ENCODE measurements at regions not wholly inside any gene's neighbourhood (a gene's known extent, or its start where the extent isn't known, plus 50 kb on each side); places are given as distances from the start of the nearest gene placed in this dataset.

DNA sequence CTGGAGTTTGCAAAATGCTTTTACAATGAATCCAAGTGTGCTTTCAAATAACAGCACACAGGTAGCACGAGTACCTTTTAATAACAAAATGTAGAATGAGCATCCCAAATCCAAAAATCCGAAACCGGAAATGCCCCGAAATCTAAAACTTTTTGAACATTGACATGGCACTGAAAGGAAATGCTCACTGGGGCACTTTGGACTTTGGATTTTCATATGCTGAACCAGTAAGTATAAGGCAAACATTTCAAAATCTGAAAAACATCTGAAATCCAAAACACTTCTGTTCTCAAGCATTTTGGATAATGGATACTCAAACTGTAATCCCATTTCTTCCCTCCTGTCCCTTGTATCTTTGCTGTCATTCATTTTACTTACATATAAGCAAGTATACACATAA is 50.1 kb downstream of the GCNT4 start:
- DNase-seq (ENCODE audit: low read depth, low spot score), result no peak
- TF ChIP-seq, protein P1, sequence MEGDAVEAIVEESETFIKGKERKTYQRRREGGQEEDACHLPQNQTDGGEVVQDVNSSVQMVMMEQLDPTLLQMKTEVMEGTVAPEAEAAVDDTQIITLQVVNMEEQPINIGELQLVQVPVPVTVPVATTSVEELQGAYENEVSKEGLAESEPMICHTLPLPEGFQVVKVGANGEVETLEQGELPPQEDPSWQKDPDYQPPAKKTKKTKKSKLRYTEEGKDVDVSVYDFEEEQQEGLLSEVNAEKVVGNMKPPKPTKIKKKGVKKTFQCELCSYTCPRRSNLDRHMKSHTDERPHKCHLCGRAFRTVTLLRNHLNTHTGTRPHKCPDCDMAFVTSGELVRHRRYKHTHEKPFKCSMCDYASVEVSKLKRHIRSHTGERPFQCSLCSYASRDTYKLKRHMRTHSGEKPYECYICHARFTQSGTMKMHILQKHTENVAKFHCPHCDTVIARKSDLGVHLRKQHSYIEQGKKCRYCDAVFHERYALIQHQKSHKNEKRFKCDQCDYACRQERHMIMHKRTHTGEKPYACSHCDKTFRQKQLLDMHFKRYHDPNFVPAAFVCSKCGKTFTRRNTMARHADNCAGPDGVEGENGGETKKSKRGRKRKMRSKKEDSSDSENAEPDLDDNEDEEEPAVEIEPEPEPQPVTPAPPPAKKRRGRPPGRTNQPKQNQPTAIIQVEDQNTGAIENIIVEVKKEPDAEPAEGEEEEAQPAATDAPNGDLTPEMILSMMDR (IDR thresholded peaks at IDR 0.05; ENCODE audit: low read depth, low read length), result no peak
- in situ Hi-C loops (cut with HindIII; ENCODE audit: low sequenced_read_pairs), result no loop called here
- H3K4me3 ChIP-seq (ENCODE audit: low read depth, low read length), result no peak overlapping the region

DNA sequence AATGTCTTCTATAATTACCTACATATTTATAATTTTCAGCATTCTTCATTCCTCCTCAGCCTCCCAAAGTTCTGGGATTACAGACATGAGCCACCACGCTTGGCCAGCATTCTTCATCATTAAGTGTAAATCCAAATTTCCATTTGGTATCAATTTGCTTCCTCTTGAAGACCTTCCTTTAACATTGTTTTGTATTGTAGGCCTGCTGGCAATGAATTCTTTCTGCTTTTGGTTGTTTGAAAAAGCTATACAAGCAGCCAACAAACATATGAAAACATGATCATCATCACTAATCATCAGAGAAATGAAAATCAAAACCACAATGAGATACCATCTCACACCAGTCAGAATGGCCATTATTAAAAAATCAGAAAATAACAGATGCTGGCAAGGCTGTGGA is 56.4 kb downstream of the GCNT4 start:
- no peak for DNase-seq (ENCODE audit: low read depth, low spot score)
- TF ChIP-seq, protein P1 (IDR thresholded peaks at IDR 0.05; ENCODE audit: low read depth, low read length), result no peak
- in situ Hi-C loops (cut with HindIII; ENCODE audit: low sequenced_read_pairs), result no loop called here
- H3K4me3 ChIP-seq (ENCODE audit: low read depth, low read length), result no peak overlapping the region

DNA sequence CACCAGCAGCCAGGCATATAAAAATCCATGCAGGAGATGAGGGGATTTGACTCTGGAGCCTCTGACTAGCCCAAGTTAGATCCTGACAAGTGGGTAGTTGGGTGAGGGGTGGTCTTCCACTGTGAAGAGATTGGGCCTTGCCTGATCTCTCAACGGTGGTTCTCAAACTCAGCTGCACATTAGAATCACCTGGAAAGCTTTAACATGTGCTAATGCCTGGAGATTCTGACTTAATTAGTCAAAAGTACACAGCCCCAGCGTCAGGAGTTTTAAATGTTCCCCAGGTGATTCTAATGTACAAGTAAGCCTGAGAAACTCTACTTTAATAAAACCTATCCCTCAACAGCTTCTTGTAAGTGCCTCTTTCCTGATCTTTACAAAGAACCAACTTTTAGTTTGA is 57.5 kb downstream of the GCNT4 start:
- TF ChIP-seq, protein P1 (IDR thresholded peaks at IDR 0.05; ENCODE audit: low read depth, low read length), result no peak
- in situ Hi-C loops (cut with HindIII; ENCODE audit: low sequenced_read_pairs), result no loop called here
- DNase-seq (ENCODE audit: low read depth, low spot score), result no peak
- H3K4me3 ChIP-seq (ENCODE audit: low read depth, low read length), result no peak overlapping the region

DNA sequence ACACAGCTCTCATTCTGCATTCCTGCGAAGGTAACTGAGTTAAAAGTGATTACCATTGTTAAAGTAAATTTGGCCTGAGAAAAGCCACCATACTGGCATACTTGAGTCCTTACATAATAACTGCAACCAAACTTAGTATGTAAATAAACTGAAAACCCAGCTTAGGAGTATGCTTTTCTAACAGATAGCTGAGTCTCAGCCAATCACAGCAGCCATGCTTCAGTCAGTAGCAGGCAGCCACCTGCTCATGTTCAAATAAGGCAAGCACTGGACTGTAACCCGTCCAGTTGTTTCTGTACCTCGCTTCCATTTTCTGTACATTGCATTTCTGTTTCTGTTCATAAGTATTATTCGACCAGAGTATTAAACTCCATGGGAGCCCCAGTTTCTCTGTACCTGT is 58.6 kb downstream of the GCNT4 start:
- DNase-seq (ENCODE audit: low read depth, low spot score), result no peak
- in situ Hi-C loops (cut with HindIII; ENCODE audit: low sequenced_read_pairs), result no loop called here
- TF ChIP-seq, protein P1 (IDR thresholded peaks at IDR 0.05; ENCODE audit: low read depth, low read length), result no peak
- no peak overlapping the region for H3K4me3 ChIP-seq (ENCODE audit: low read depth, low read length)

DNA sequence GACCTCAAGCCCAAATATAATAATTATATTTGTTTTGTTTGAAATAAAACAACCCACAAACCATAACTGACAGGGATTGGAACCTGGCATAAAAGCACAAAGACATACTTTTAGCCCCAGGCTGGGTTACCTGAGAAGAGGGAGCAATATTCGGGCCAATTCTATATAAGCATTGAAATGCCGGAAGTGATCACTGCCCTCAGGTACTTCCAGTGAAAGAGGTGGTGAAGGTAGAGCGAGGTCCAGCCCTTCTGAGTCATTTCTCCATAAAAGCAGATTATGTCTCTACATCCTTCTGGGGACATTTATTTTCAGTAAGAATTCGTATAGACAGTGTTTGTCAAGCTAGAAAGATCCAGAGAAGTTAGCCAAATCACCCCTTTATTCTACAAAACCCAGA is 59.6 kb downstream of the GCNT4 start:
- TF ChIP-seq, protein P1 (IDR thresholded peaks at IDR 0.05; ENCODE audit: low read depth, low read length), result no peak
- no peak overlapping the region for H3K4me3 ChIP-seq (ENCODE audit: low read depth, low read length)
- in situ Hi-C loops (cut with HindIII; ENCODE audit: low sequenced_read_pairs), result no loop called here
- DNase-seq (ENCODE audit: low read depth, low spot score), result no peak

DNA sequence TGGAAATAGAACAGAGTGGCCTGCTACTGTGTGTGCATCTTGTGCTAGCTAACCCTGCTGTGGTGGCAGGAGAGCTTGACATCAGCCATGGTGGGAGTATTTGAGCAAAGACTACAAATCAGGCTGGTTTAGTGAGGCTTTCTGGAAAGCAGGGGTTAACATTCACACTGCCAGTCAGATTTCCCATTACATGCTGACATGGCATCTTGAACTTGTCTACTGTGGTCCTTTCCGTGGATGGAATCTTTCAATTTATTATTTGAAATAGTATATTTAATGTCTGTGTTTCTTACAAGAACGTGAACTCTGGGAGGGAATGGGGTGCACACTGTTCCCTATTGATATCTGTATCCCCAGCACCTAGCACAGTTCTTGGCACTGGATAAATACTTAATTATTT is 60.8 kb downstream of the GCNT4 start:
- in situ Hi-C loops (cut with HindIII; ENCODE audit: low sequenced_read_pairs), result no loop called here
- H3K4me3 ChIP-seq (ENCODE audit: low read depth, low read length), result no peak overlapping the region
- DNase-seq (ENCODE audit: low read depth, low spot score), result no peak
- TF ChIP-seq, protein P1 (IDR thresholded peaks at IDR 0.05; ENCODE audit: low read depth, low read length), result no peak

DNA sequence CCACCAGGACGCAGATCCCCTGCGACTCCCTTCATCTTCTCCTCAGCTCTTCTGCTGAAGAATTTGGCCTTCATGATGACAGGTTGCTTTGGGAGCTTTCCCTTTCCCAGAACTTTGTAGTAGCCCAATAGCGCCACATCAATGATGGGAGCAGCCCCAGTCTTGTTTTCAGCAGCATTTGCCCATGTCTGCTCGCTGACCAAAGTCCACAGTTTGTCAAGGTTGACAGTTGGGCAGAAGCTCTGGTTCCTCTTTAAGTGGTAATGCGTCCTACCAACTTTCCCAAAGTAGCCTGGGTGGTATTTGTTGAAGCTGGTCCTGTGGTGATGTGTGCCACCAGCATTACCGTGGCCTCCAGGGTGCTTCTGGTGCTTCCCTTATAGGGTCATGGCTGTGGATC is 62.2 kb downstream of the GCNT4 start:
- H3K4me3 ChIP-seq (ENCODE audit: low read depth, low read length), result no peak overlapping the region
- no peak for DNase-seq (ENCODE audit: low read depth, low spot score)
- in situ Hi-C loops (cut with HindIII; ENCODE audit: low sequenced_read_pairs), result no loop called here
- TF ChIP-seq, protein P1 (IDR thresholded peaks at IDR 0.05; ENCODE audit: low read depth, low read length), result no peak
